ENCODE measurements at regions not wholly inside any gene's neighbourhood (a gene's known extent, or its start where the extent isn't known, plus 50 kb on each side); places are given as distances from the start of the nearest gene placed in this dataset.

DNA sequence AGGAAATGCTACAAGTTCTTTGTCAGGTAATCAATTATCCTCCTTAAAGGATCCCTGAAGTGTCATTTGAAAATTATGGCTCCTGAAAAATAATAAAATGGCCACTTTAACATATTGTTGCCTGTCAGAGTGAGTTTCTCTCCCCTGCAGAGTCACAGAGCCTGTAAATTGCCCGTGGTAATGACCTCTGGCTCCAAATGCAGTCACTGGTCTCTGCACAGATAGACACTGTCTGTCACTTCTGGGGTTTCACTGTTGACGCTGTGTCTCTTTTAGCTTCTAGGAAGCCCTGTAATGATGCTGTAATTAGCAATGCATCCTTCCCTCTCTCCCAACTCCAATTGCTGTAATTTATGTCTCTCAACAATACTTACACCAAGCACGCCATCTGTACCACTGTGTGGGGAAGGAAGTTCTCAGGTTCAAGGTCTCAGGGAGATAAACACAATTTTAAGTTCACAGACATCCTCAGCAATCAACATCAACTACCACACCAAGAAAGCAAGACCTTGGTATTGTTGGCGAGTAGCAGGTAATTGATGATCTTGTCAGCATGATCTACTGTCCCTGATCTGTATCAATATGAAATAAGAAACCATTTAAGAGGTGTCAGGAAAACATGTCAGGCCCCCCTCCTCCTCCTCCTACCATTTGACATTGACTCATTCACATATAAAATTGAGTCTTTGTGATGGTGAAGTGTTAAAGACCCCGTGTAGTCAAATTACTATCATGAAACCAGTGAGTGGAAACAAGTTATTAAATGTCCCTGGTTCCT is 91.2 kb upstream of the SULF2 start:
- no peaks in the 10 kb centered on the region for H3K9me3 ChIP-seq (ENCODE audit: low read depth, low read length)
- no peaks in the 10 kb centered on the region for H3K4me1 ChIP-seq (ENCODE audit: insufficient read depth, low read length)
- no peak overlapping the region for H3K4me3 ChIP-seq (ENCODE audit: low read length)
- H3K27me3 ChIP-seq (ENCODE audit: insufficient read depth, low read length), result no peaks in the 10 kb centered on the region

GRCh38 chr20:47875297-47876025 is 90.2 kb upstream of the SULF2 start:
- Histone ChIP-seq H3K4me3 (ENCODE audit: low read length) (no peak overlapping the region), H3K4me1 (ENCODE audit: insufficient read depth, low read length) (no peaks in the 10 kb centered on the region), H3K27me3 (ENCODE audit: insufficient read depth, low read length) (no peaks in the 10 kb centered on the region), H3K9me3 (ENCODE audit: low read depth, low read length) (no peaks in the 10 kb centered on the region)

DNA sequence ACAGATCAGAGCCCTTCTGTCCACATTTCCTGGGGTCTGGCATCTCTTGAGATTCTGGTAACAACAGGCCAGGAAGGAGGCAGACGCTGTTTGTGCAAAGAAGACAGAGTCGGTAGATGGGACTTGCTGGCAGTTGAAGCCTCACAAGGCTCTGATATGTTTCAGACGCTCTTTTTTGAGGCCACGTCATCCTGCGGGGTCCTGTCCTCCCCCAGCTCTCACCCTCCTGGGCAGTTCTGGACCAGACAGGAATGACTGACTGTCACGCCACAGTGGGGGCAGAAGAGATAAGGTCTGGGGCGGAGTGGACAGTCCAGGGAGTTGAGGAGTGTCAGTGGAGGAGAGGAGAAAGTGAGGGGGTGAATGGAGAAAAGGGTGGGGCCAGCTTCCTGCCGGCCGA is 87.1 kb upstream of the SULF2 start:
- Histone ChIP-seq H3K9me3 (ENCODE audit: low read depth, low read length) (no peaks in the 10 kb centered on the region), H3K4me3 (ENCODE audit: low read length) (no peak overlapping the region), H3K4me1 (ENCODE audit: insufficient read depth, low read length) (no peaks in the 10 kb centered on the region), H3K27me3 (ENCODE audit: insufficient read depth, low read length) (no peaks in the 10 kb centered on the region)

GRCh38 chr20:47870475-47870874 is 85.2 kb upstream of the SULF2 start:
- no peak overlapping the region for H3K4me3 ChIP-seq (ENCODE audit: low read length)
- H3K9me3 ChIP-seq (ENCODE audit: low read depth, low read length), result no peaks in the 10 kb centered on the region
- H3K4me1 ChIP-seq (ENCODE audit: insufficient read depth, low read length), result no peaks in the 10 kb centered on the region
- H3K27me3 ChIP-seq (ENCODE audit: insufficient read depth, low read length), result no peaks in the 10 kb centered on the region

GRCh38 chr20:47868744-47869143 is 83.5 kb upstream of the SULF2 start:
- Histone ChIP-seq H3K27me3 (ENCODE audit: insufficient read depth, low read length) (no peaks in the 10 kb centered on the region), H3K9me3 (ENCODE audit: low read depth, low read length) (no peaks in the 10 kb centered on the region), H3K4me1 (ENCODE audit: insufficient read depth, low read length) (no peaks in the 10 kb centered on the region), H3K4me3 (ENCODE audit: low read length) (no peak overlapping the region)

DNA sequence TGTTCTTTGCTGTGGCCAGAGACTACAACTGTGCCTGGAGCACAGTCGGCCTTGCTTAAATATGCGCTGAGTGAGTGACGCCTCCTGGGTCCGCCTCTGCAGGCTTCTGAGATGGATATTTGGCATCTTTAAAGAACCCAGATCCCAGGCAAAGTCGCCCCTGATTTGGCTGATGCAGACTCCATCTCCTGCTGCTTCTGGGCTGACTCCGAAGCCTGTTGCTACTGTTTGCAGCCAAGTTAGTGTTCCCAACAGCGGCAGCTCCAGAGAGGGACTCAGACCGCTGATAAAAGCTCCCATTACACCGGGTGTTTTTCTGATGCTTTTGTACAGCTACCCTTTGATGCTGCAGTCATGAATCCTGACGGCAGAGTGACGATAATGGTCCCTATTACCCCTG is 83.0 kb upstream of the SULF2 start:
- Histone ChIP-seq H3K4me1 (ENCODE audit: insufficient read depth, low read length) (no peaks in the 10 kb centered on the region), H3K4me3 (ENCODE audit: low read length) (no peak overlapping the region), H3K9me3 (ENCODE audit: low read depth, low read length) (no peaks in the 10 kb centered on the region), H3K27me3 (ENCODE audit: insufficient read depth, low read length) (no peaks in the 10 kb centered on the region)

GRCh38 chr20:47867831-47868230 is 82.5 kb upstream of the SULF2 start:
- no peaks in the 10 kb centered on the region for H3K9me3 ChIP-seq (ENCODE audit: low read depth, low read length)

GRCh38 chr20:47866480-47866879 is 81.2 kb upstream of the SULF2 start:
- no peaks in the 10 kb centered on the region for H3K27me3 ChIP-seq (ENCODE audit: insufficient read depth, low read length)
- no peak overlapping the region for H3K4me3 ChIP-seq (ENCODE audit: low read length)
- no peaks in the 10 kb centered on the region for H3K4me1 ChIP-seq (ENCODE audit: insufficient read depth, low read length)
- no peaks in the 10 kb centered on the region for H3K9me3 ChIP-seq (ENCODE audit: low read depth, low read length)

More at GRCh38 chr20:47867831-47868230, 82.5 kb upstream of the SULF2 start:
- no peaks in the 10 kb centered on the region for H3K27me3 ChIP-seq (ENCODE audit: insufficient read depth, low read length)
- H3K4me3 ChIP-seq (ENCODE audit: low read length), result no peak overlapping the region
- H3K4me1 ChIP-seq (ENCODE audit: insufficient read depth, low read length), result no peaks in the 10 kb centered on the region

- Histone ChIP-seq H3K27me3 (ENCODE audit: insufficient read depth, low read length) (no peaks in the 10 kb centered on the region), H3K4me3 (ENCODE audit: low read length) (no peak overlapping the region), H3K9me3 (ENCODE audit: low read depth, low read length) (no peaks in the 10 kb centered on the region), H3K4me1 (ENCODE audit: insufficient read depth, low read length) (no peaks in the 10 kb centered on the region)
Observed at GRCh38 chr20:47865912-47866311, 80.6 kb upstream of the SULF2 start.

GRCh38 chr20:47865451-47865850 is 80.2 kb upstream of the SULF2 start:
- Histone ChIP-seq H3K4me1 (ENCODE audit: insufficient read depth, low read length) (no peaks in the 10 kb centered on the region), H3K9me3 (ENCODE audit: low read depth, low read length) (no peaks in the 10 kb centered on the region), H3K27me3 (ENCODE audit: insufficient read depth, low read length) (no peaks in the 10 kb centered on the region), H3K4me3 (ENCODE audit: low read length) (no peak overlapping the region)

- Histone ChIP-seq H3K27me3 (ENCODE audit: insufficient read depth, low read length) (no peaks in the 10 kb centered on the region), H3K4me3 (ENCODE audit: low read length) (no peak overlapping the region), H3K4me1 (ENCODE audit: insufficient read depth, low read length) (no peaks in the 10 kb centered on the region), H3K9me3 (ENCODE audit: low read depth, low read length) (no peaks in the 10 kb centered on the region)
Observed at GRCh38 chr20:47863981-47864380, 78.7 kb upstream of the SULF2 start.

- no peaks in the 10 kb centered on the region for H3K27me3 ChIP-seq (ENCODE audit: insufficient read depth, low read length)
- no peak overlapping the region for H3K4me3 ChIP-seq (ENCODE audit: low read length)
- no peaks in the 10 kb centered on the region for H3K9me3 ChIP-seq (ENCODE audit: low read depth, low read length)
- no peaks in the 10 kb centered on the region for H3K4me1 ChIP-seq (ENCODE audit: insufficient read depth, low read length)
Observed at GRCh38 chr20:47863315-47863965, 78.2 kb upstream of the SULF2 start.

DNA sequence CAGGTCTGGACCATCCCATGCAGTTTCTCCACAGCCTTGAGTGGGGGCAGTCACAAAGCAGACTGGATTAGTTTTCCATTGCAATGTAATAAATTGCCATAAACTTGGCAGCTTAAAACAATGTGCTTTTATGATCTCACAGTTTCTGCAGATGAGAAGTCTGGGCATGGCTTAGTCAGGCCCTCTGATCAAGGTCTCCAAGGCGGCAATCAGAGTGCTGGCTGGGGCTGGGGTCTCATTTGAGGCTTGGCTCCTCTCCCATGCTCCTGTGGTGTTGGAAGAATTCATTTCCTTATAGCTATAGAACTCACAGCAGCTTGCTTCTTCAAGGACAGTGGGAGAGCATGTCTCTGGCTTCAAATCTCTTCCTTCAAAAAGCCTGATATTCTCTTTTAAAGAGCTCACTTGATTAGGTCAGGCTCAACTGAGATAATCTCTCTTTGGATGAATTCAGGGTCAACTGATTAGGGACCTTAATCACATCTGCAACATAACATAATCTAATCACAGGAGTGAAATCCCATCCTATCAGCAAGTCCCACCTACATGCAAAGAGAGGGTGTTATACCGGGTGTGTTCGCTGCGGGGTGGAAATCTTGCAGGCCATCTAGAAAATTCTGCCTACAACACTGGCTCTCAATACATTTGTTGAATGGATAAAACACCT is 77.4 kb upstream of the SULF2 start:
- Histone ChIP-seq H3K27me3 (ENCODE audit: insufficient read depth, low read length) (no peaks in the 10 kb centered on the region), H3K4me1 (ENCODE audit: insufficient read depth, low read length) (no peaks in the 10 kb centered on the region), H3K4me3 (ENCODE audit: low read length) (no peak overlapping the region), H3K9me3 (ENCODE audit: low read depth, low read length) (no peaks in the 10 kb centered on the region)

DNA sequence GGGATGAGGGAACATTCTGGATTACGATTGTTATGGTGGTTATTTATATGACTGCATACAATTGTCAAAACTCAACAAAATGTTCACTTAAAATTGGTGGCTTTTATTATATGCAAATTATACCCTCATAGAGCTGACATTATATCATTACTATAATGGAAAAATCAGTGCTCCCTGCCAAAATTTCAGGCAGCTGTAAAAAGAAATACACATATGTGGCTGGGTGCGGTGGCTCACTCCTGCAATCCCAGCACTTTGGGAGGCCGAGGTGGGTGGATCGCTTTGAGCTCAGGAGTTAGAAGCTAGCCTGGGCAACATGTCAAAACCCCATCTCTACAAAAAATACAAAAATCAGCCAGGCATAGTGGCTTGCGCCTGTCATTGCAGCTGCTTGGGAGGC is 75.8 kb upstream of the SULF2 start:
- Histone ChIP-seq H3K4me1 (ENCODE audit: insufficient read depth, low read length) (no peaks in the 10 kb centered on the region), H3K9me3 (ENCODE audit: low read depth, low read length) (no peaks in the 10 kb centered on the region), H3K4me3 (ENCODE audit: low read length) (no peak overlapping the region), H3K27me3 (ENCODE audit: insufficient read depth, low read length) (no peaks in the 10 kb centered on the region)
